Activated CD4-positive, alpha-beta memory T cell treated with anti-CD3 and anti-CD28 coated beads, Interleukin-2, amount 10 ng/mL, durations not matched to agents 7 days and 5 days (primary cell): ENCODE measurements at regions not wholly inside any gene's neighbourhood (a gene's known extent, or its start where the extent isn't known, plus 50 kb on each side); places are given as distances from the start of the nearest gene placed in this dataset.
"Not testable (repeated sequence)": the region's sequence is repeated elsewhere in the genome, so short reads cannot be mapped to it uniquely, and the experiment has no call there.

Source experiments
- CTCF ChIA-PET: fragments of 350-600 bp; sonication (Branson Sonifier 250); formaldehyde crosslinking; loops from one replicate; lab custom pipeline; 2021; ENCODE audit warnings: antibody characterized with exemption, inconsistent platforms; lab: Charles Lee
- POLR2A ChIA-PET: fragments of 350-600 bp; sonication (Branson Sonifier 250); formaldehyde crosslinking; loops from one replicate; lab custom pipeline; 2021; ENCODE audit warnings: antibody characterized with exemption; lab: Charles Lee
- DNase-seq: peaks from one replicate; pipeline ENCODE4 v3.0.0-alpha.2; 2020
- H3K27ac Mint-ChIP-seq: one replicate; pipeline ENCODE4 v1.8.0; 2021; ENCODE audit warnings: mild to moderate bottlenecking, mixed read lengths
- H3K27me3 Mint-ChIP-seq: one replicate; pipeline ENCODE4 v1.8.0; 2021; ENCODE audit warnings: mixed read lengths
- H3K36me3 Mint-ChIP-seq: one replicate; pipeline ENCODE4 v1.8.0; 2021; ENCODE audit warnings: low read depth, mixed read lengths
- H3K4me1 Mint-ChIP-seq: one replicate; pipeline ENCODE4 v1.8.0; 2021; ENCODE audit warnings: mixed read lengths
- H3K4me3 Mint-ChIP-seq: one replicate; pipeline ENCODE4 v1.8.0; 2021; ENCODE audit warnings: mild to moderate bottlenecking, mixed read lengths
- H3K9me3 Mint-ChIP-seq: one replicate; pipeline ENCODE4 v1.8.0; 2021; ENCODE audit warnings: mixed read lengths

GRCh38 chr2:215794829-215795546 lies 218.4 kb downstream of the MREG start:
- POLR2A ChIA-PET: no interaction called here
- H3K4me1 Mint-ChIP-seq: peaks cover 13% of the 10 kb centered on the region
- CTCF ChIA-PET: no interaction called here
- DNase-seq: no peak
- H3K27ac Mint-ChIP-seq: no peak overlapping the region
- no peak overlapping the region for H3K4me3 Mint-ChIP-seq
- H3K36me3 Mint-ChIP-seq: no peaks in the 10 kb centered on the region
- no peaks in the 10 kb centered on the region for H3K27me3 Mint-ChIP-seq
- H3K9me3 Mint-ChIP-seq: no peaks in the 10 kb centered on the region

GRCh38 chr2:215793747-215794595 lies 219.4 kb downstream of the MREG start:
- CTCF ChIA-PET: interaction anchor here (0.6 kb wide), 1 partner anchor 119 kb away, joined by 4 read pairs; no protein-coding TSS in a partner anchor
- Mint-ChIP-seq H3K4me3 (no peak overlapping the region), H3K27ac (no peak overlapping the region), H3K36me3 (no peaks in the 10 kb centered on the region), H3K4me1 (peaks cover 13% of the 10 kb centered on the region), H3K9me3 (no peaks in the 10 kb centered on the region), H3K27me3 (no peaks in the 10 kb centered on the region)
- POLR2A ChIA-PET: no interaction called here
- DNase-seq: no peak

- Mint-ChIP-seq H3K4me3 (no peak overlapping the region), H3K9me3 (no peaks in the 10 kb centered on the region), H3K27ac (no peak overlapping the region), H3K4me1 (peaks cover 11% of the 10 kb centered on the region), H3K27me3 (no peaks in the 10 kb centered on the region), H3K36me3 (no peaks in the 10 kb centered on the region)
- ChIA-PET POLR2A (interaction anchor here (1.4 kb wide), 1 partner anchor 23 kb away, joined by 3 read pairs; no protein-coding TSS in a partner anchor), CTCF (no interaction called here)
- no peak for DNase-seq
Observed at GRCh38 chr2:215791481-215791937, 221.8 kb downstream of the MREG start.

GRCh38 chr2:215790523-215791421 lies 222.6 kb downstream of the MREG start:
- Mint-ChIP-seq H3K27me3 (no peaks in the 10 kb centered on the region), H3K4me1 (peaks cover 5% of the 10 kb centered on the region), H3K27ac (no peak overlapping the region), H3K9me3 (no peaks in the 10 kb centered on the region), H3K4me3 (no peak overlapping the region), H3K36me3 (no peaks in the 10 kb centered on the region)
- POLR2A ChIA-PET: interaction anchor here (1.4 kb wide), 1 partner anchor 23 kb away, joined by 3 read pairs; no protein-coding TSS in a partner anchor
- DNase-seq: no peak
- CTCF ChIA-PET: no interaction called here

DNA sequence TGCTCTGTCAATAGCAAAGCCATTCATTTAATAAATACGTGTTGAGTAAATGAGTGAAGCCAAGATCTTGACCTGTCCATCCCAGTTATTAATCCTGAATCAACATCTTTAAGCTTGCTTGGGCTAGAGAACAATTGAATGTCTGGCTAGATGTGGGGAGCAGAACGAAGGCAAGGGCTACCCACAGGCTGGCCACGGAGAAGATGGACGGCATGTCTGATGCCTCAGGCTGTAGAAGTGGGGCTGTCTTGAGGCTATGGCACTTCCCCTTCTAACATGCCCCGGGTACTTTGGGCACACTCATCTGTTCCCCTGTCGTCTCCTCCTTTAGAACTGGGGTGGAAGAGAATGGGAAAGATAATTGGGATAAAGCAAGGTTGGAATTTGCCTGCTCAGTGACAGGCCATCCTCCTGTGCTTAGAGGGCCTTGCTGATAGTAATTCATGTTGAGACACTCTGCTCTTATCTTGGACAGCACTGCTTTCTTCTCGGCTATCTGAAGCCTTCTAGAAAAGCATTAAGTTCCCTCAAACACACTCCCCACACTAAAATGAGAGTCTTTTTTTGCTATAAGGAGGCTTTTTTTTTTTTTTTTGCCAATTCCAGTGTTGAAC lies 225.7 kb downstream of the MREG start:
- Mint-ChIP-seq H3K9me3 (no peaks in the 10 kb centered on the region), H3K36me3 (no peaks in the 10 kb centered on the region), H3K4me1 (no peaks in the 10 kb centered on the region), H3K27ac (no peak overlapping the region), H3K27me3 (no peaks in the 10 kb centered on the region), H3K4me3 (no peak overlapping the region)
- POLR2A ChIA-PET: no interaction called here
- DNase-seq: no peak
- CTCF ChIA-PET: no interaction called here

DNA sequence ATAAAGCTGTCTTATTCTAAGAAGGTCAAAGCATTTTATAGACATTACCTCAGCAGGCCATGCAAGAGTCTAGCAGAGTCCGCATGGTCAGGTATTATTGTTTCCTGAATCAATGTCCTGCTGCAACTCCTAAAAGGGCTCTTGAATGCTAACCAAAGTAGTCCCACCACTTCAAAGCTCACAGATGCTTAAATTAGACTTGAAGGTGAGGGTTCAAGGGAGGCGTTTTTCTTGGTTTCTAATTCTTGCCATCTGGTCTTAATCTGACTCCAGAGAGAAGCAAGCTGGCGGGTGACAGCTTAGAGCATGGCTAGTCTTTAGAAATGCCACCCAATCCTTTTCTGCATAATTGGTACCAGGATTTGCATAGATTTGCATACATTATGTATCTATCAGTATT lies 226.3 kb downstream of the MREG start:
- no peak for DNase-seq
- no peak overlapping the region for H3K27ac Mint-ChIP-seq
- H3K36me3 Mint-ChIP-seq: no peaks in the 10 kb centered on the region
- H3K4me1 Mint-ChIP-seq: no peaks in the 10 kb centered on the region
- ChIA-PET CTCF (no interaction called here), POLR2A (no interaction called here)
- no peaks in the 10 kb centered on the region for H3K27me3 Mint-ChIP-seq
- no peak overlapping the region for H3K4me3 Mint-ChIP-seq
- H3K9me3 Mint-ChIP-seq: no peaks in the 10 kb centered on the region

DNA sequence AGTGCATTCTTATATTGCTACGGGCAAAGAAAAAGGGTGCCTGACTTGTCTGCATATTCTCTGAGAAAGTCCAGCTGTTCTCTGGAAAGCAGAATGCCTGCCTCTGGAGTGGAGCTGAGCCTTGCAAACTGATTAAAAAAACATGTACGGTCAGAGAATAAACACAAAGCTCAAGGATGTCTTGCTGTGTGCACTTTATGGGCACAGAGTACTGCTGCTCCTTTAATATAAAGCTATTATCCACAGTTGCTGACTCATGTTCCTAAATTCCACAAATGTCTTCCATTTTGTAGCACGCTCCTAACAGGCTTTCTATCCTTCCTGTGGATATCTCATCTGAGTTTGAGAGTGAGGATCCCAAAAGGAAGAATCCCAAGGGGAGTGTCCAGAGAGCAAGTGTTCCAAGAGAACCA lies 229.0 kb downstream of the MREG start:
- no peak overlapping the region for H3K4me3 Mint-ChIP-seq
- CTCF ChIA-PET: no interaction called here
- POLR2A ChIA-PET: no interaction called here

DNA sequence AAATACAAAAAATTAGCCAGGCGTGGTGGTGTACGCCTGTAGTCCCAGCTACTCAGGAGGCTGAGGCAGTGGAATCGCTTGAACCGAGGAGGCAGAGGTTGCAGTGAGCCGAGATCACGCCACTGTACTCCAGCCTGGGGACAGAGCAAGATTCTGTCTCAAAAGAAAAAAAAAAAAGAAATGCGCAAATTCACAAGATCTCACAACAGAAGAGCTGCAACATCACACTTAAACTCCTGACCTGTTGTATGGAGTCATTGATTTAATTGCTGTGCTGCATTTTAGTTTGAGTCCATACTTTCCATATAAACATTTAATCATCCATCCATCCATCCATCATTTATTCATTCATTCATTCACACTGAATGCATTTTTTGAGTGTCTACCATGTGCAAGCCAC lies 229.7 kb downstream of the MREG start:
- H3K27ac Mint-ChIP-seq, H3K4me3 Mint-ChIP-seq, H3K27me3 Mint-ChIP-seq, POLR2A ChIA-PET, DNase-seq, CTCF ChIA-PET, H3K4me1 Mint-ChIP-seq, H3K36me3 Mint-ChIP-seq, H3K9me3 Mint-ChIP-seq: not testable (repeated sequence)

More for the DNA sequence above, 229.0 kb downstream of the MREG start:
- no peak overlapping the region for H3K27ac Mint-ChIP-seq
- no peaks in the 10 kb centered on the region for H3K9me3 Mint-ChIP-seq
- H3K36me3 Mint-ChIP-seq: no peaks in the 10 kb centered on the region
- H3K27me3 Mint-ChIP-seq: no peaks in the 10 kb centered on the region
- H3K4me1 Mint-ChIP-seq: no peaks in the 10 kb centered on the region
- no peak for DNase-seq

- H3K36me3 Mint-ChIP-seq: no peaks in the 10 kb centered on the region
- H3K4me3 Mint-ChIP-seq: no peak overlapping the region
- DNase-seq: no peak
- H3K27me3 Mint-ChIP-seq: no peaks in the 10 kb centered on the region
- H3K27ac Mint-ChIP-seq: no peak overlapping the region
- no peaks in the 10 kb centered on the region for H3K4me1 Mint-ChIP-seq
- ChIA-PET CTCF (no interaction called here), POLR2A (no interaction called here)
- no peaks in the 10 kb centered on the region for H3K9me3 Mint-ChIP-seq
Observed at GRCh38 chr2:215782965-215783364, 230.4 kb downstream of the MREG start.

- Mint-ChIP-seq H3K27me3 (no peaks in the 10 kb centered on the region), H3K4me1 (no peaks in the 10 kb centered on the region), H3K36me3 (no peaks in the 10 kb centered on the region), H3K9me3 (no peaks in the 10 kb centered on the region), H3K27ac (no peak overlapping the region), H3K4me3 (no peak overlapping the region)
- no peak for DNase-seq
- POLR2A ChIA-PET: no interaction called here
- CTCF ChIA-PET: no interaction called here
Observed at GRCh38 chr2:215782295-215782694, 231.1 kb downstream of the MREG start.

DNA sequence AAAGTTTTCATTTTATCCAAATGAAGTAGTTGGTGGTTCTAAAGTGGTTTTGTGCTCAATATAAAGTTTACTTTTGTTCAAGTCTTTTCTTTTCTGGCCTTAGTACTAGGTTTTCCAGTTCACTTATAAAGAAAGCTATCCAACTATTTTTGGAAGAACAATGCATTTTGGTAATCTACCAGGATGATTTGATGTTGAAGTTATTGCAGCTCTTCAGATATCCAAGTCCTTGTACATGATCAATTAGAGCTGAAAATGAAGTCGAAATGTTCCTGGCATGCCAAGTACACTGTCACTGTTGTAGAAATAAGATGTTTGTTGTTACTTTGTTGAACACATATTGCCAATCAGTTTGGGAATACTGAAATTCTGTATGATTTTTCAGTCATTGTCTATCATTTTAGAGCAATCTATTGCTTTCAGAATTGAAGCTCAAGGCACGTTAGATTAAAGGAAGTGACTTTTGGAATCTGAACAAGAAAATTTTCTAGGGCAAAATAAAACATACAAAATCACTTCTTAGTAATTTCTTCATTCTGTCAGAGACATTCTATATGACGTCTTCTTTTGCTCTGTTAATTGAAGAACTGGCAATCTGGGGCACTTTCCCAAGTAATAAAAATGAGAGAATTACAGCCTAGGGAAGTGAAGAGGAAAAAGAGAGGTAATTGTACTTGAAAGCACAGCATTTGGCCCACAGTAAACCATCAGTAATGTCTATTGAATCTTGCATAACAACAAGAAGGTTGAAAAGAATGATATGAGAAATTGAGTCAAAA lies 232.3 kb downstream of the MREG start:
- Mint-ChIP-seq H3K27me3 (no peaks in the 10 kb centered on the region), H3K27ac (no peak overlapping the region), H3K36me3 (no peaks in the 10 kb centered on the region), H3K9me3 (no peaks in the 10 kb centered on the region), H3K4me3 (no peak overlapping the region), H3K4me1 (no peaks in the 10 kb centered on the region)
- POLR2A ChIA-PET: no interaction called here
- DNase-seq: no peak
- CTCF ChIA-PET: no interaction called here

DNA sequence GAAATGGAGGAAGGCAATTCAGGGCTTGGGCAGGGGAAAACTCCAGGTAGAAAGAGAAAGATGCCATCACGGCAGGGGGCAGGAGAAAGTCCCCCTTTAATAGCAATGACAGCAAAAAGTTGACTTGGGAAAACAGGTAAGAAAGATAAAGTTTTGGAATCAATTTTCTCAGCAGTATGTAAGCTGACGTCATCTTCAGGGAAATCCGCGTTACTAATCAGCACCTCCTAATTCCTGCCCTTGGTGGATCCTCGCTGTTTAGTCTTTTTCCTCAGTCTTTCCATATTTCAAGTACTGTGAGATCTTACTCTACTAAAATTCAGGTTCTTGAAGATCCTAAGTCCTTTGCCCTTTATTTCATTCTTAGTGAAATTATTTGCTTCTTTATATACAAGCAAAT lies 233.0 kb downstream of the MREG start:
- no peaks in the 10 kb centered on the region for H3K4me1 Mint-ChIP-seq
- no peaks in the 10 kb centered on the region for H3K9me3 Mint-ChIP-seq
- ChIA-PET CTCF (no interaction called here), POLR2A (no interaction called here)
- H3K36me3 Mint-ChIP-seq: no peaks in the 10 kb centered on the region
- DNase-seq: no peak
- no peak overlapping the region for H3K27ac Mint-ChIP-seq
- no peaks in the 10 kb centered on the region for H3K27me3 Mint-ChIP-seq
- no peak overlapping the region for H3K4me3 Mint-ChIP-seq
